GM10248 (cell line): ENCODE measurements at regions not wholly inside any gene's neighbourhood (a gene's known extent, or its start where the extent isn't known, plus 50 kb on each side); places are given as distances from the start of the nearest gene placed in this dataset.

Experiments
- CTCF ChIA-PET: fragments of 300-600 bp; sonication (Branson Sonifier 250); formaldehyde crosslinking; extraction: SDS; loops from one replicate; lab custom pipeline; 2021; ENCODE audit warnings: antibody characterized with exemption; lab: Yijun Ruan, JAX
- POLR2A ChIA-PET: fragments of 350-650 bp; sonication (Branson Sonifier 250); formaldehyde crosslinking; extraction: SDS; loops from one replicate; lab custom pipeline; 2020; ENCODE audit warnings: antibody characterized with exemption; lab: Yijun Ruan, JAX
- DNase-seq: peaks from one replicate; pipeline ENCODE4 v3.0.0; 2012; ENCODE audit errors: extremely low spot score
- CTCF ChIP-seq: IDR thresholded peaks from 2 replicates; pipeline ENCODE4 v1.5.1; 2012; ENCODE audit warnings: mild to moderate bottlenecking, low read depth; ENCODE audit errors: extremely low read depth, missing control alignments, control extremely low read depth

DNA sequence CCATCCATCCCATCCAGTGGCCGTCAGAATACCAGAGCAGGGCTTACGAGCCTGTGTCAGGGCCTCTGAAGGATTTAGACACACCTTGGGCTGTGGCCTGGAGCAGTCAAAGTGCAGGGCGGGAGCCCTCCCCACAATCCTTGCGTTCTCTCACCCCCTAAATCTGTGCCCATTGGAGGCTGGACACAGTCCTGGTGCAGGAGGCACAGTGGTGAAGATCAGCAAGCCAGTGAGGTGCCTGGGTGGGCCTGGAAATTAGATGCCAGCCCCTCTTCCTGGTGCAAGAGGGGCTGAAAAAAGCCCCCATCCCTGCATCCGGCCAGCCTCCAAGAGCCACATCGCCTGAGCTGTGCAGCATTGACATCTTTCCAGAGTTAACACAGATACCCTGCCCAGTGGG, 1045.8 kb downstream of the TBC1D22A start:
- TF ChIP-seq CTCF, result no peak
- ChIA-PET POLR2A (no interaction called here), CTCF (no interaction called here)
- DNase-seq, result no peak

GRCh38 chr22:47807506-47807905, 1045.1 kb downstream of the TBC1D22A start:
- TF ChIP-seq CTCF, result no peak
- DNase-seq, result no peak
- CTCF ChIA-PET, result no interaction called here
- POLR2A ChIA-PET, result no interaction called here

DNA sequence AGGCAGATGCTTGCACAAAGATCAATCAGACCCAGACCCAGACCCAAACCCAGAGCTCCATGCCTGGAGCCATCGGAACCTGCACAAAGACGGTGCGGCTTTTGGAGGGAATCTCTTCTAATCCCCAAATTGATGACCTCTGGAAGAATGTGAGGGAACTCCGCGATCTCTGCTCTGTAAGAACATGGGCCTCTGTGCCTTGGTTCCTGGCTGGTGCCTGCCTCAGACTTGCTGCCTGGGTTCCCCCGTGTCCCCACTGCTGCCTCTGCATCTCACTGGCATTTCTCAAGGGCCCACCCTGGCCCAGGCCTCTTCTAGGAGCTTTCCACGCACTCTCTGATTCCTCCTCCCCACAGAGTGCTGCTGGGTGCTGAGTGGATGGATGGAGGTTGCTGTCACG, 1044.4 kb downstream of the TBC1D22A start:
- no peak for TF ChIP-seq CTCF
- no peak for DNase-seq
- POLR2A ChIA-PET, result no interaction called here
- CTCF ChIA-PET, result no interaction called here

GRCh38 chr22:47805394-47805935, 1043.0 kb downstream of the TBC1D22A start:
- ChIA-PET CTCF (no interaction called here), POLR2A (no interaction called here)
- no peak for TF ChIP-seq CTCF
- DNase-seq, result no peak

DNA sequence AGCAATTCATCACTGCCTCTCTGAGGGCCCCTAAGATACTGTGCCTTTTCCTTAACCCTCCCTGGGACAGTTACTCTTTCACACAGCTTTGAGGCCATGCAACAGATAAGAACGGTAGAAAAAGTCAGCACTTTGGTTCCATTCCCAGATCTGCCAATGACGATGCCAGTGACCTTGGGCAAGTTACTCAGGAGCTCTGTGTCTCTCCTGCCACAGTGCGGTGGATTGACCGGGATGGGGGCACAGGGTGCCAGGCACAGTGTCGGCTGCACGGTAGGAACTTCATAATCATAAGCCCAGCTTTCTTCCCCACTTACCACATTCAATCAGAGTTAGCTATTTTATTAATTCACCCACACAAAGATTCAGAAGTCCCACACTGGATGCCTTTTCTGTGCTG, 1041.8 kb downstream of the TBC1D22A start:
- CTCF ChIA-PET, result no interaction called here
- DNase-seq, result no peak
- POLR2A ChIA-PET, result no interaction called here
- TF ChIP-seq CTCF, result no peak

- TF ChIP-seq CTCF, result no peak
- ChIA-PET CTCF (no interaction called here), POLR2A (no interaction called here)
- DNase-seq, result no peak
Measured at GRCh38 chr22:47802421-47802820, 1040.0 kb downstream of the TBC1D22A start.
